Fibroblast of mammary gland (primary cell): ENCODE measurements at regions not wholly inside any gene's neighbourhood (a gene's known extent, or its start where the extent isn't known, plus 50 kb on each side); places are given as distances from the start of the nearest gene placed in this dataset.

Experiments
- DNase-seq: peaks from one replicate; pipeline ENCODE4 v3.0.0-alpha.2; 2010; ENCODE audit warnings: low read depth
- H3K4me3 ChIP-seq: 2 replicates; pipeline ENCODE4 v1.5.1; 2011; ENCODE audit warnings: low read depth, mild to moderate bottlenecking, low read length, moderate library complexity; ENCODE audit not compliant: control insufficient read depth
- CTCF ChIP-seq: conservative IDR thresholded peaks from 2 replicates; pipeline ENCODE4 v1.5.1; 2011; ENCODE audit warnings: low read depth, low read length, inconsistent platforms; ENCODE audit not compliant: control insufficient read depth, insufficient read depth

DNA sequence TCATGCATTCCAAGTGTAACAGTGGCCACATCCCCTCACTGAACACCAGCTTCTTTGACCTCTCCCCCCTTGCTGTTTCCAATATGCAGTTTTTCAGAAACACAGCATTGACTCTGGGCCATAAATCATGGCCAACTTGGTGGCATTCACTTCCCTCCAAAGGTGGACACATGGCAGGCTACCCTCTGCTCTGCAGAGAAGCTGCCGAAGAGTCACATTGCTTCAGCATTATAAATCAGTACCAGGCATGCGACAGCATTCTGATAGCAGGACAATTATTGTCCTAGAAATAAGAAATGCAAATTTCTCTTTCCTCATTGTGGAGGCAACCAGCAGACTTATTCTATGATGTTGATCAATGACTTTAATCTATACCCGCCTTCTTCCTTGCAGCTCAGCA lies 475.4 kb upstream of the GHITM start:
- no peak for TF ChIP-seq CTCF
- no peak overlapping the region for H3K4me3 ChIP-seq
- no peak for DNase-seq

GRCh38 chr10:83666762-83667161 lies 472.5 kb upstream of the GHITM start:
- no peak for TF ChIP-seq CTCF
- DNase-seq = no peak
- H3K4me3 ChIP-seq = no peak overlapping the region

- no peak for DNase-seq
- no peak overlapping the region for H3K4me3 ChIP-seq
- no peak for TF ChIP-seq CTCF
Measured at GRCh38 chr10:83667594-83667993, 471.7 kb upstream of the GHITM start.

GRCh38 chr10:83673316-83673715 lies 466.0 kb upstream of the GHITM start:
- TF ChIP-seq CTCF = no peak

DNA sequence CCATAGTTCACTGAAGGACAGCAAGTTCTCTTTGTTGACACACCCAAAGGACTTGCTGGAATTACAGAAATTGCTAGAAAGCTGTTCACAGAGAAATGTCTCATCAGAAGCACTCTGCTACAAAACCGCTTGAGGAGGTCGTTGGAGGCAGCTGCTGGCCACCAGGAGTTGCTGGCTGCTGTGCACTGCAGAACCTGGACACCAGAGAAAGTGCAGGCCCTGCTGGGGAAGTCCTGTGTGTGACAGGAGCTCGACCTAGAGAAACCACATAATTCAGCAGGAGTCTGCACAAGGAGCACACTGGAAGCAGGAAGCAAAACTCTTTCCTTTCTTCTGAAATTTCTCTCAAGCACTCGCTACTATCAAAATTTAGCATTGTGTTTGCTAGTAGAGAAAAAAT lies 461.5 kb upstream of the GHITM start:
- DNase-seq = no peak
- no peak for TF ChIP-seq CTCF
- no peak overlapping the region for H3K4me3 ChIP-seq

More at GRCh38 chr10:83673316-83673715, 466.0 kb upstream of the GHITM start:
- no peak for DNase-seq
- H3K4me3 ChIP-seq = no peak overlapping the region

DNA sequence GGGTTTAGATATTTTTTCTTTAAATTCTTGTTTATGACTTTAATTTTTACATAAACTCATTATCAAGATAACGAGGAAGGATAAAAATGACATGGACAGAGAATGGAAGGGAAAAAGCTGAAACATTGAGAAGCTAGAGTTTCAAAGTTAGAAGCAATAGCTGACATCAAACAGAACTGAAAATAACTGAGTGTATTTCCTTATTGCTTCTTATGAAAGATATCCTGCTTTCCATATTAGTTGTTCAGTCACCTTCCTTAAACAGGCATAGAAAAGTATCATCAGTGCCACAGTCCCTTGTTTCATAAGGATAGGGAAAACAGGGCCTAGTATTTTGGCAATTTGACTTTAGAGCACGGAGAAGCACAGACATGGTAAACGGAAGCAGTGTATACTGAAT lies 460.5 kb upstream of the GHITM start:
- TF ChIP-seq CTCF = no peak
- no peak for DNase-seq
- no peak overlapping the region for H3K4me3 ChIP-seq

- DNase-seq = no peak
- TF ChIP-seq CTCF = no peak
- H3K4me3 ChIP-seq = no peak overlapping the region
Measured at GRCh38 chr10:83680470-83680891, 458.8 kb upstream of the GHITM start.
